Ovary (tissue), 3 donors: ENCODE measurements at regions not wholly inside any gene's neighbourhood (a gene's known extent, or its start where the extent isn't known, plus 50 kb on each side); places are given as distances from the start of the nearest gene placed in this dataset.

Experiments used
- POLR2A ChIP-seq: fragments of 450-650 bp; IDR thresholded peaks from one replicate; pipeline ENCODE4 v1.6.1; 2017; ENCODE audit warnings: antibody characterized with exemption, mild to moderate bottlenecking, moderate library complexity
- TF ChIP-seq, protein P1 (sequence below), 3 donors: fragments of 450-650 bp in 2 of 3; fragments of 200-600 bp in 1 of 3; IDR thresholded peaks; one replicate each; pipeline versions ENCODE4 v1.5.1 to v1.8.0; 2016 to 2022; ENCODE audit warnings: antibody characterized with exemption in 3 of 3, mild to moderate bottlenecking in 1 of 3
- donor health status: DM: no; HTN: no; CAD: no.

DNA sequence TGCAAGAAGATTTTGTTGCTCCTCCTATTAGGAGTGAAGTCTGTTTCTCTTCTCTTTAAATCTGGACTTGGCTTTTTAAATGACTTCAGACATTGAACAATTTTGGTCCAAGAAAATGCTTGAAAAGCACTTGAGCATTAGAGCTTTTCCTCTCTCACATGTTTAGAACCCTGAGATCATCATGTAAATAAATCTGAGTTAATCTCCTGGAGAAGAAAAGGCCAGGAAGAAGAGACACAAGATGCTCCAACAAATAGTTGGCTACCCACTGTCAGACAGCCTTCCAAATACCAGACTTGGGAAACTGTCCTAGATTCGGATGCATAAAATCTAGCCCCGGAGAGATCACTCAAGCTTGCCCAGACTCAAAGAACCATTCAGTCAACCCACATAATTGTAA is 1353.1 kb upstream of the ADGRL4 start:
- TF ChIP-seq, protein P1, sequence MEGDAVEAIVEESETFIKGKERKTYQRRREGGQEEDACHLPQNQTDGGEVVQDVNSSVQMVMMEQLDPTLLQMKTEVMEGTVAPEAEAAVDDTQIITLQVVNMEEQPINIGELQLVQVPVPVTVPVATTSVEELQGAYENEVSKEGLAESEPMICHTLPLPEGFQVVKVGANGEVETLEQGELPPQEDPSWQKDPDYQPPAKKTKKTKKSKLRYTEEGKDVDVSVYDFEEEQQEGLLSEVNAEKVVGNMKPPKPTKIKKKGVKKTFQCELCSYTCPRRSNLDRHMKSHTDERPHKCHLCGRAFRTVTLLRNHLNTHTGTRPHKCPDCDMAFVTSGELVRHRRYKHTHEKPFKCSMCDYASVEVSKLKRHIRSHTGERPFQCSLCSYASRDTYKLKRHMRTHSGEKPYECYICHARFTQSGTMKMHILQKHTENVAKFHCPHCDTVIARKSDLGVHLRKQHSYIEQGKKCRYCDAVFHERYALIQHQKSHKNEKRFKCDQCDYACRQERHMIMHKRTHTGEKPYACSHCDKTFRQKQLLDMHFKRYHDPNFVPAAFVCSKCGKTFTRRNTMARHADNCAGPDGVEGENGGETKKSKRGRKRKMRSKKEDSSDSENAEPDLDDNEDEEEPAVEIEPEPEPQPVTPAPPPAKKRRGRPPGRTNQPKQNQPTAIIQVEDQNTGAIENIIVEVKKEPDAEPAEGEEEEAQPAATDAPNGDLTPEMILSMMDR (IDR thresholded peaks at IDR 0.05) = no peak
- TF ChIP-seq POLR2A = no peak
